ENCODE measurements at regions not wholly inside any gene's neighbourhood (a gene's known extent, or its start where the extent isn't known, plus 50 kb on each side); places are given as distances from the start of the nearest gene placed in this dataset.

- H3K9me3 ChIP-seq (ENCODE audit: insufficient read depth, low read depth, low read length), result no peaks in the 10 kb centered on the region
- no peak overlapping the region for H3K4me3 ChIP-seq (ENCODE audit: low read length)
- no peaks in the 10 kb centered on the region for H3K36me3 ChIP-seq (ENCODE audit: insufficient read depth, low read depth, low read length)
- H3K9ac ChIP-seq (ENCODE audit: low read depth, low read length), result no peak overlapping the region
- H3K27ac ChIP-seq (ENCODE audit: low read length), result no peak overlapping the region
- H3K4me1 ChIP-seq (ENCODE audit: insufficient read depth, low read length), result no peaks in the 10 kb centered on the region; the same call in 1 of the 2 replicates
- H3K27me3 ChIP-seq (ENCODE audit: insufficient read depth, low read length), result no peaks in the 10 kb centered on the region
Observed at GRCh38 chr5:74301576-74301975, 339.0 kb downstream of the ENC1 start.

GRCh38 chr5:74300808-74301389 is 339.6 kb downstream of the ENC1 start:
- no peak overlapping the region for H3K27ac ChIP-seq (ENCODE audit: low read length)
- no peaks in the 10 kb centered on the region for H3K36me3 ChIP-seq (ENCODE audit: insufficient read depth, low read depth, low read length)
- no peaks in the 10 kb centered on the region for H3K27me3 ChIP-seq (ENCODE audit: insufficient read depth, low read length)
- no peak overlapping the region for H3K4me3 ChIP-seq (ENCODE audit: low read length)
- no peak overlapping the region for H3K9ac ChIP-seq (ENCODE audit: low read depth, low read length)
- no peaks in the 10 kb centered on the region for H3K9me3 ChIP-seq (ENCODE audit: insufficient read depth, low read depth, low read length)
- no peaks in the 10 kb centered on the region; the same call in 1 of the 2 replicates for H3K4me1 ChIP-seq (ENCODE audit: insufficient read depth, low read length)

DNA sequence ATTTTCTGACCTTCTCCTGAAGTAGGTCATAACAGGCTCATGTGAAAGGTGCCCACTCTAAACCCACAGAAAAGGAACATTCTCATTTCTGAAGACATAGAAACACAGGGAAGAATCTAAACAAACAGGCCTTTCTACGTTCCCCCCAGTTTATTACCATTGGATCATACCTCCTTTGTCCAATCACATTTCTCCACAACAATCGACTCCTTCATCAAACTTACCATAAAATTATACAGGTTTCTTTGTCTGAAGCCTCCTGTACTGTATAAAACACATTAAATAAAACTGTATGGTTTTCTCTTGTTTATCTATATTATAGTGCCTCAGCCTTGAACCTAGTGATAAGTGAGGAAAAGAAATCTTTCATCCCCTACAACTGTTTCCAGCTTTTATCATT is 340.7 kb downstream of the ENC1 start:
- H3K9ac ChIP-seq (ENCODE audit: low read depth, low read length), result no peak overlapping the region
- H3K4me1 ChIP-seq (ENCODE audit: insufficient read depth, low read length), result no peaks in the 10 kb centered on the region; the same call in 1 of the 2 replicates
- no peaks in the 10 kb centered on the region for H3K9me3 ChIP-seq (ENCODE audit: insufficient read depth, low read depth, low read length)
- H3K36me3 ChIP-seq (ENCODE audit: insufficient read depth, low read depth, low read length), result no peaks in the 10 kb centered on the region
- no peak overlapping the region for H3K4me3 ChIP-seq (ENCODE audit: low read length)
- H3K27ac ChIP-seq (ENCODE audit: low read length), result no peak overlapping the region
- H3K27me3 ChIP-seq (ENCODE audit: insufficient read depth, low read length), result no peaks in the 10 kb centered on the region

GRCh38 chr5:74296685-74297408 is 343.7 kb downstream of the ENC1 start:
- no peaks in the 10 kb centered on the region for H3K27me3 ChIP-seq (ENCODE audit: insufficient read depth, low read length)

DNA sequence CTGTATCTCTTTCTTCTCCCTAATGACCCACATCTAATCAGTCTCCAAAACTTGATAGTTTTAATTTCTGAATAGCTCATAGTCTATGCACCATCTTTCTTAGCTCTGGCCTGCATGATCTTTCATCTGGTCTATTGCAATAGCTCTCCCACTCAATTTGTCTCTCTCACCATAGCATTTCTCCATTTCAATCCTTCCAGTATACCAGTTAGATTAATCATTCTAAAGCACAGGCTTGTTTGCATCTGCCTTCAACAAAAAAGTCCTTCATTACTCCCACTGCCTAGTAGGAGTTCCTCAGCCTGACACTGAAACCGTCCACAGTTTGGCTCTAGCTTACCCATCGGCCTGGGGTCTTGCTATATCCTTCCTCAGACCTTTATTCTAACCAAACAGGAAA is 344.9 kb downstream of the ENC1 start:
- Histone ChIP-seq H3K4me1 (ENCODE audit: insufficient read depth, low read length) (no peaks in the 10 kb centered on the region; the same call in 1 of the 2 replicates), H3K9ac (ENCODE audit: low read depth, low read length) (no peak overlapping the region), H3K27me3 (ENCODE audit: insufficient read depth, low read length) (no peaks in the 10 kb centered on the region), H3K4me3 (ENCODE audit: low read length) (no peak overlapping the region), H3K9me3 (ENCODE audit: insufficient read depth, low read depth, low read length) (no peaks in the 10 kb centered on the region), H3K36me3 (ENCODE audit: insufficient read depth, low read depth, low read length) (no peaks in the 10 kb centered on the region), H3K27ac (ENCODE audit: low read length) (no peak overlapping the region)

More at GRCh38 chr5:74296685-74297408, 343.7 kb downstream of the ENC1 start:
- no peaks in the 10 kb centered on the region for H3K9me3 ChIP-seq (ENCODE audit: insufficient read depth, low read depth, low read length)
- no peaks in the 10 kb centered on the region for H3K36me3 ChIP-seq (ENCODE audit: insufficient read depth, low read depth, low read length)
- H3K27ac ChIP-seq (ENCODE audit: low read length), result no peak overlapping the region
- no peaks in the 10 kb centered on the region; the same call in 1 of the 2 replicates for H3K4me1 ChIP-seq (ENCODE audit: insufficient read depth, low read length)
- H3K4me3 ChIP-seq (ENCODE audit: low read length), result no peak overlapping the region
- H3K9ac ChIP-seq (ENCODE audit: low read depth, low read length), result no peak overlapping the region

- no peak overlapping the region for H3K27ac ChIP-seq (ENCODE audit: low read length)
- no peak overlapping the region for H3K9ac ChIP-seq (ENCODE audit: low read depth, low read length)
- H3K9me3 ChIP-seq (ENCODE audit: insufficient read depth, low read depth, low read length), result no peaks in the 10 kb centered on the region
- no peaks in the 10 kb centered on the region for H3K36me3 ChIP-seq (ENCODE audit: insufficient read depth, low read depth, low read length)
- no peaks in the 10 kb centered on the region for H3K27me3 ChIP-seq (ENCODE audit: insufficient read depth, low read length)
- H3K4me3 ChIP-seq (ENCODE audit: low read length), result no peak overlapping the region
- H3K4me1 ChIP-seq (ENCODE audit: insufficient read depth, low read length), result no peaks in the 10 kb centered on the region; the same call in 1 of the 2 replicates
Observed at GRCh38 chr5:74295141-74295540, 345.4 kb downstream of the ENC1 start.

GRCh38 chr5:74294231-74294705 is 346.3 kb downstream of the ENC1 start:
- Histone ChIP-seq H3K9me3 (ENCODE audit: insufficient read depth, low read depth, low read length) (no peaks in the 10 kb centered on the region), H3K27me3 (ENCODE audit: insufficient read depth, low read length) (no peaks in the 10 kb centered on the region), H3K4me1 (ENCODE audit: insufficient read depth, low read length) (no peaks in the 10 kb centered on the region; the same call in 1 of the 2 replicates), H3K4me3 (ENCODE audit: low read length) (no peak overlapping the region), H3K27ac (ENCODE audit: low read length) (no peak overlapping the region), H3K36me3 (ENCODE audit: insufficient read depth, low read depth, low read length) (no peaks in the 10 kb centered on the region), H3K9ac (ENCODE audit: low read depth, low read length) (no peak overlapping the region)

- no peaks in the 10 kb centered on the region for H3K9me3 ChIP-seq (ENCODE audit: insufficient read depth, low read depth, low read length)
- H3K4me1 ChIP-seq (ENCODE audit: insufficient read depth, low read length), result no peaks in the 10 kb centered on the region
- no peaks in the 10 kb centered on the region for H3K27me3 ChIP-seq (ENCODE audit: insufficient read depth, low read length)
- no peak overlapping the region for H3K4me3 ChIP-seq (ENCODE audit: low read length)
- no peaks in the 10 kb centered on the region for H3K36me3 ChIP-seq (ENCODE audit: insufficient read depth, low read depth, low read length)
- no peak overlapping the region for H3K27ac ChIP-seq (ENCODE audit: low read length)
- no peak overlapping the region for H3K9ac ChIP-seq (ENCODE audit: low read depth, low read length)
Observed at GRCh38 chr5:74293182-74293581, 347.3 kb downstream of the ENC1 start.

DNA sequence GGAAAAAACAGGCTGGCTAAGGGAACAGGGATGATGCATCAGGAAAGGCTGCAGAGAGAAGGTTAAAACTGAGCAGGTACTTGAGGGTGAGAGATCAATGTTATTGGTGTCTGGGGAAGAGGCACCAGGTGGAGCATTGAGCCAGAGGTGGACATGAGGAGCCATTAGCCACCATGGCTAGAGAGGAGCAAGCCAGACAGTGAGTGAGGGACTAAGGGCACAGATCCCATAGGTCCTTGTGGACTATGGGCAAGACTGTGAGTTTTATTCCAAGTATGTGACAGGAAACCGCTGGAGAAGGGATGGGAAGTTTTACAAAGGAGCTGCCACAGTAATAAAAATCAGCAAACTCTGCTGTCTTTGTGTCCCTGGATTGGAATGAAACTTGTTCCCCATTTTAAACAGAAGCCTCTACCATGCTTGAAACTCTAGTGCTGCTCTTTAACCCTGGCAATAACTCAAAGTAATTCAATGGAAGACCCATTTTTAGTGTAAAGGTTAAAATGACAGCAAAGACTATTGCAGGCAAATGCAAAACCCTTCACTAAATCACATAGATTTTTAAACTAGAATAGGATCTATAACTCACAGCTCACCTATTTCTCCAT is 349.8 kb downstream of the ENC1 start:
- no peaks in the 10 kb centered on the region for H3K4me1 ChIP-seq (ENCODE audit: insufficient read depth, low read length)
- no peak overlapping the region for H3K9ac ChIP-seq (ENCODE audit: low read depth, low read length)

GRCh38 chr5:74289691-74290090 is 350.8 kb downstream of the ENC1 start:
- Histone ChIP-seq H3K4me1 (ENCODE audit: insufficient read depth, low read length) (no peaks in the 10 kb centered on the region), H3K9ac (ENCODE audit: low read depth, low read length) (no peak overlapping the region), H3K36me3 (ENCODE audit: insufficient read depth, low read depth, low read length) (no peaks in the 10 kb centered on the region), H3K9me3 (ENCODE audit: insufficient read depth, low read depth, low read length) (no peaks in the 10 kb centered on the region), H3K4me3 (ENCODE audit: low read length) (no peak overlapping the region), H3K27ac (ENCODE audit: low read length) (no peak overlapping the region), H3K27me3 (ENCODE audit: insufficient read depth, low read length) (no peaks in the 10 kb centered on the region)

More for the DNA sequence above, 349.8 kb downstream of the ENC1 start:
- H3K4me3 ChIP-seq (ENCODE audit: low read length), result no peak overlapping the region
- H3K27me3 ChIP-seq (ENCODE audit: insufficient read depth, low read length), result no peaks in the 10 kb centered on the region
- no peak overlapping the region for H3K27ac ChIP-seq (ENCODE audit: low read length)
- no peaks in the 10 kb centered on the region for H3K9me3 ChIP-seq (ENCODE audit: insufficient read depth, low read depth, low read length)
- no peaks in the 10 kb centered on the region for H3K36me3 ChIP-seq (ENCODE audit: insufficient read depth, low read depth, low read length)

GRCh38 chr5:74289238-74289637 is 351.3 kb downstream of the ENC1 start:
- Histone ChIP-seq H3K27ac (ENCODE audit: low read length) (no peak overlapping the region), H3K36me3 (ENCODE audit: insufficient read depth, low read depth, low read length) (no peaks in the 10 kb centered on the region), H3K9me3 (ENCODE audit: insufficient read depth, low read depth, low read length) (no peaks in the 10 kb centered on the region), H3K4me1 (ENCODE audit: insufficient read depth, low read length) (no peaks in the 10 kb centered on the region), H3K27me3 (ENCODE audit: insufficient read depth, low read length) (no peaks in the 10 kb centered on the region), H3K9ac (ENCODE audit: low read depth, low read length) (no peak overlapping the region), H3K4me3 (ENCODE audit: low read length) (no peak overlapping the region)
